HL-60/S4 (cell line): ENCODE measurements at regions not wholly inside any gene's neighbourhood (a gene's known extent, or its start where the extent isn't known, plus 50 kb on each side); places are given as distances from the start of the nearest gene placed in this dataset.
"Not testable (repeated sequence)": the region's sequence is repeated elsewhere in the genome, so short reads cannot be mapped to it uniquely, and the experiment has no call there.

ENCODE experiments used
- in situ Hi-C: fragments of 300-500 bp; cut with MboI; formaldehyde crosslinking; loops from 2 replicates; pipeline ENCODE4 v1.14.3; 2022; ENCODE audit warnings: low sequenced_read_pairs

DNA sequence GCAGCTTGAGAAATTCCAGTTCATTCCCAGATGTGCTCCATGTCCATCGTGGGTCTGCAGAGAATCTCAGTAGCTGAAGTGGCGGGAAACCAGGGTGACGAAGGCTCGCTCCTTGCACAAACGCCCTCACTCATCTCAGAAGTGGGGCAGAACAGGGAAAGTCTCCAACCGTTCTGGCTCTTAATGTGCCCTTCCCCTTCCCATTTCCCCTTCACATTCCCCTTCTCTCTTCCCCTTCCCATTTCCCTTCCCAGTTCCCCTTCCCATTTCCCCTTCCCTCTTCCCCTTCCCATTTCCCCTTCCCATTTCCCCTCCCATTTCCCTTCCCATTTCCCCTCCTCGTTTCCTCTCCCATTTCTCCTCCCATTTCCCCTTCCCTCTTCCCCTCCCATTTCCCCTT, 108.5 kb downstream of the OLFM1 start:
- in situ Hi-C loops = not testable (repeated sequence)

DNA sequence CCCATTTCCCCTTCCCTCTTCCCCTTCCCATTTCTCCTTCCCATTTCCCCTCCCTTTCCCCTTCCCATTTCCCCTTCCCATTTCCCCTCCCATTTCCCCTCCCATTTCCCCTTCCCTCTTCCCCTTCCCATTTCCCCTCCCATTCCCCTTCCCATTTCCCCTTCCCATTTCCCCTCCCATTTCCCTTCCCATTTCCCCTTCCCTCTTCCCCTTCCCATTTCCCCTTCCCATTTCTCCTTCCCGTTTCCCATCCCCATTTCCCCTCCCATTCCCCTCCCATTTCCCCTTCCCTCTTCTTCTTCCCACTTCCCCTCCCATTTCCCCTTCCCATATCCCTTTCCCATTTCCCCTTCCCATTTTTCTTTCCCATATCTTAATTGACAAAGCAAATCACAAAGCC, 109.0 kb downstream of the OLFM1 start:
- in situ Hi-C loops = no loop called here

DNA sequence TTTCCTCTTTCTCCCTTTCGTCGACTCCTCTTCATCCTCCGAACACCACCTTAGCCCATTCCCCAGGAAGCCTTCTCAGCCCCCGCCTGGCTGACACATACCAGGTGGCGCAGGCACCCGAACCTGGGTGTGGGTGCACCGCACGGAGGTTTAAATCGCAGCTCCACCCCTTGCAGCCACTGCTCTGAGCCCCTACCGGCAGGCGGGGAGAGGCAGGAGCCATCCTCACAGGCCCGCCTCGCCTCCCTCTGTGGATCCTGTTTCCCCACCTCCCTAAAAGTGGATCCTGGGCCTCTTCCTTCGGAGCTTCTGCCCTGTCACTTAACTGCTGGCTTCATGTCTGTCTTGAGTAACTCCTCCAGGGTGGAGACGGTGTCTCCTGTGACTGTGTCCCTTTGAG, 110.7 kb downstream of the OLFM1 start:
- in situ Hi-C loops = no loop called here

DNA sequence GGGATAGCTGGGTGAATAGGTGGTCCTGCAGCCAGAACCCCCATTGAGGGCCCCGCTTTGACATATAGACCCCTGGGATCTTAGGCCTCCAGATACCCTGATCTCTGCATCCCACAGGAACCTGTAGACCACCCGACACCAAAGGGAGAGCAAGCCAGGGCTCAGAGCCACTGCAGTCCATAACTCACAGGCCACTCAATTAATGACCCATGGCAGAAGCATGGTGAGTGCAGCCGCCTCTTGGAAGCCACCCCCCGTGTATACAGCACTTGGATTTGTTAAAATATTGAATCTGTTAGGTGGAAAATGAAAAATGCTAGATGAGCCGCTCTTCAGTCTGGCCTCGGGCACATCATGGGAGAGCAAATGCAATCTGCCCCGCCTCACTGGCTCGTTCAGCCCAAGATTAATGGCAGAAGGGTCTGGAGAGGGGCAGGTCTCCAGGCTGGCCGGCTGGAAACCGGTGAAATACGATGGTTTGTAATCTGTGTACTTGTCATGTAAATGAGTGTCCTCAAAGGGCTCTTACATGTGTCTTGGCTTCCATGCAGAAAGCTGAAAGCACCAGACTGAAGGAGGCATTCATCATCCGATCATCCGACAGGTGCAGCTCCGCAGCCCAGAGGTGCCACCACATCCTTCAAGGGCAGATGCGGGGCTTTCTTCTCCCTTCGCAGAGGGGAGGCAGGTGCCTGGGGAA, 111.3 kb downstream of the OLFM1 start:
- in situ Hi-C loops = no loop called here

DNA sequence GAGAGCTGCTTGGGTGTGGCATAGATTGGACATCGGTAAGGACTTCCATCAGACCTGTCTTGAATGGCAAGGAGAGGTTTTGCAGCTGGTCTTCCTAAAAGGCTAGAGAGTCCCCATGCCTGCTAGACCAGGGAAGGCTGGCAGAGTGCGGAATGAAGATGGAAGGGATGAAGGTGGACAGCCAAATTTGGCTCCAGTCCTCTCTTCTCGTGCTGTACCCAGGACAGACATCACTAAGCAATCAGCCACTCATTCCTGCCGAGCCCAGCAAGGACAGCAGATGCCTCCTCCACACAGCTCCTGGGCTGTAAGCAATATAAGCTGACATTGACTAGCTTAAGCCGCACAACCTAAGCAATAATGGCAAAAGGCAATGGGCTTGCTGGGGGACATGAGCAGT, 112.0 kb downstream of the OLFM1 start:
- in situ Hi-C loops = no loop called here

DNA sequence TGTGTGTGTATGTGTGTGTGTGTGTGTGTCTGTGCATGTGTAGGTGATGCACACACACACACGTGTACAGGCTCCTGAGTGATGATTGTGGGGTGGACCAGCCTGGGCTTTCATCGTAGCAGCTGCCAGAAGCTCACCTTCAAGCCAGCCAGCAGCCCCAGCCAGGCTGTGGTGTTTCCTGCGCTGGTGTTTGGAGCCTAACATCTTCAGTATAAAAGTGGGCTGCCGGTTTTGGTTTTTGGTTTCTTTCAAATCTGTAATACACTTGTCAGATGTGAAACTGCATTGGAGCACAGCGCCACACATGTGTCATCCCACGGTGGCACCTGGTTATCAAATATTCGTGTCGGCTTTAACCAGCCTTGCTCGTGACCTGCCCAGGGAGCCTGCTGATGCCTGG, 114.2 kb downstream of the OLFM1 start:
- in situ Hi-C loops = no loop called here

DNA sequence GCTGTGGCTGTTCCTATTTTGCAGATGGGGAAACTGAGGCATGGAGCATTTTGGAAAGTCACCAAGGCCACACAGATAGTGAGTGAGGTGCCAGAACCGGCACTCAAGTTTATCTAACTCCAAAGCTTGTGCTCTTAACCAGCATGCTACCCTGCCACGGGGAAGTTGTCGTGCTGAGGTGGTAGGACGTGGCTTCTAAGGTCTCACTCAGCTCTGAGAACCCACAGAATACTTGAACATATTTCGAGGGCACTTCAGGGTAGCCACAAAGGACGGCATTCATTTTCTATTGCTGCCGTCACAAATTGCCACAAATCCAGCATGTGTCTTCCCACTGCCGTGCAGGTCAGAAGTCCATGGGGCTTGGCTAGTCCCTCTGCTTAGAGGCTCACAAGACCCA, 116.7 kb downstream of the OLFM1 start:
- in situ Hi-C loops = no loop called here

DNA sequence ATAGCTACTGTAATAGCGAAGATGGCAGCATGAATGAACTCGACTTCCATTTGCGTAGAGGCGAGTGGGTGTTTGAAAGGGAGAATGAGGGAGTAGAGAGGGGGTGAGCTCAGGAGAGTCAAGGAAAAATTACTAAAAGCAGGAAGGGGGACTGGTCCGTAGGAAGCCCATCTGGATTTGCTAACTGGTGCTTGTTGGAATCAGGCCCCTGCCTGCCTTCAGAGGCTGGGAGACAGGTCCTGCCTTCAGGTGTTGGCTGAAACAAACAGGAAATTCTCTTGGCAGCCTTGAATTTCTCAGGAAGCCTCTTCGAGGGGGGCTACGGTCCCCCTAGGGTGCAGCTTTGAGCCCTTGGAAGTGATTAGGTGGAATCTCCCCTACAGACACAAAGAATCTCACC, 121.7 kb downstream of the OLFM1 start:
- in situ Hi-C loops = no loop called here

DNA sequence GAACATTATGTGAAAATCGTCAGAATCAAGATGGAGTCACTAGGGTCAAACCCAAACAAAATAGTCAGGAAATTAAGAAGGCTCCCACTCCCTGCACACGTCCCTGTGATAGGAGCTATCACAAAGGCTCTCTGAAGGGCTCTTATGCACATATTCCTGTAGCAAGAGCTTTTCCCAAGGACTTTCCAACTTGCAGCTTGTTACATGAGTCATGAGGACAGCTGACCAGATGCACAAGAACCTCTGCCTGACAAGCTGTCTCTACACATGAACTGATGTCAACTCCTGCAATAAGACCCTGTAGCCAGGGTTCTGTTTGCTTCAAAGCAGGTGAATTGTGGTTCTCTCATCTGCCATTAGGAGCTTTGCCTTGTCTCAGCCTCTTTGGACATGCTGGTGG, 122.4 kb downstream of the OLFM1 start:
- in situ Hi-C loops = no loop called here

DNA sequence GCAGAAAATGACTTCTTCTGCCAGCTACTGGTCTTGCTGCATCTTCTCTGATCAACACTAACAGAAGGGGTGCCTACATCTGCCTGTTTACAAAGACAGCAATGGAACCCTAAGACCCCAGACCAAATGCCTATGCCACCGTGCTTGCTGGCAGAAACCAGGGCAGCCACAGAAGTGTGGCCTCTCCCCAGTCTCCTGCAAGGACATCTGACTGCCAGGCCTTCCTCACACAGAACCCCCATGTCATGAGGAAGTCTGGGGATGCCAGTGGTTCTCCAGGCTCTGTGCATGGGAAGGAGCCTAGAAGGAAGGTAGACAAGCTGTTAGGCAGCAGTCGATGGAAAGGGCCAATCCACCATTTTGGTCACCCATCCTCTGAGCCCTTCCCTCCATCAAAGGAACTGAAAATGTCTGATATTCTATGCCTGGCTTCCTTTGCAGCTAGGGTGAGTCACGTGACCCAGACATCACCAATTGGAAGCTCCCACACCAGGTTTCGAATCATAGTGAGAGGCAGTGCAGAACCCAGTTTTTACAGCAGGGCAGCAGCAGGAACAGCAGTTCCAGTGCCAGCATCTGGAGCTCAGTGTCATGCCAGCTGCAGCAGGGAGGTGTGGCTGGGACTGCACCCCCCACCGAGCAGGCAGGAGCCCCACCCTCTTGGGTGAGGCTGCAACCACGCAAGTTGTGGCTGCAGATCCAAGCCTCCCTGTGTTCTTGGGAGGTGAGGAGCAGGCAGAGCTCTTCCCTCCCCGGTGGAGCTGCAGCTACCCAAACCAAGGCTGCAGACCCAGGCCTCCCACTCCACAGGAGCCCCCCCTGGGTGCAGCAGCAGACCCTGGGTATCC, 123.4 kb downstream of the OLFM1 start:
- in situ Hi-C loops = no loop called here

DNA sequence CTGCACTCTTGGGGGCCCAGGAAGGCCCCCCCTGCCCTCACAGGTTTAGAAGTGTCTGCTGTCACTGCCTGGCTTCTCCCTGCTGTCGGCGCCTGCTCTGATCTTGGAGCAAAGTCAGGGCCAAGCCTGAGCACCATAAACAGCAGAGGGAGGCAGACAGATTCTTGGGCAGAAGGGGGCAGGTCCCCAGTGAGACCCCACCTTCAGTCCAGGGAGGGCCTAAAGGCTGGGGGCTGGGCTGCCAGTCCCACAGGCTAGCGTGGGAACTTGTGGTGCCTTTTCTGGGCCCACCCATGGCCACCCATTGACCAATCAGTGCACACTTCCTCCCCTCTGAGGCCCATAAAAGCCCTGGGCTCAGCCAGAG, 124.0 kb downstream of the OLFM1 start:
- in situ Hi-C loops = no loop called here

DNA sequence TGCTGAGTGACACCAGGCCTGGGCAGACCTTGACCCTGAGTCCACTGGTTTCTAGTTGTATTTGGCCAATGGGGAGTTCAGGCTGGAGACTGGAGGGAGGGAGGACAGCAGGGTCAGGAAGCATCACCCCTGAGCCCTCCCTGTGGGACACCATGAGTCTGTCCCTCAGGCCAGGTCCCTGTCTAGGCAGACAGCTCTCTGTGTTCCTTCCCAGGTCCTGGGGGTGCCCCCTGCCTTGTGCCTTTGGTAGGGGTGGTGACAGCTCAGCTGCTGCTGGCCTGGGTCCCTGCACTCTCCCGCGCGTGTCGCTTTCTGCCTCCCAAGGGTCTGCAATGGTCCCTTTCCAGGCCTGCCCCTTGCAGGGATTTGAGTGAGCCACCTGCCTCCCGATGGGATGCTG, 125.5 kb downstream of the OLFM1 start:
- in situ Hi-C loops = no loop called here

DNA sequence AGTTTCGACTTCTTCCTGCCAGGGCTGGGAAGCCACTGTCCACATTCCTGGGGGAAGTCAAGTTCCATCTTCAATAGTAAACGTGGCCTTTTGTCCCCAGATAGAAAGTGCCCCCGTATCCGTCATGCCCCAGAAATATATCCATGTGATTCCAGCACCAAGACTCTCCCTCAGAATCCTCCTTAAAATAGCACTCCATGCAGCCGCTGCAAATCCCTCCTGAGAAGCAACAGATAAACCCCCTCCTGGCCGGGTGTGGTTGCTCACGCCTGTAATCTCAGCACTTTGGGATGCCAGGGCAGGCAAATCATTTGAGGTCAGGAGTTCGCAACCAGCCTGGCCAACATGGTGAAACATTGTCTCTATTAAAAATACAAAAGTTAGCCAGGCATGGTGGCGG, 126.1 kb downstream of the OLFM1 start:
- in situ Hi-C loops = no loop called here

DNA sequence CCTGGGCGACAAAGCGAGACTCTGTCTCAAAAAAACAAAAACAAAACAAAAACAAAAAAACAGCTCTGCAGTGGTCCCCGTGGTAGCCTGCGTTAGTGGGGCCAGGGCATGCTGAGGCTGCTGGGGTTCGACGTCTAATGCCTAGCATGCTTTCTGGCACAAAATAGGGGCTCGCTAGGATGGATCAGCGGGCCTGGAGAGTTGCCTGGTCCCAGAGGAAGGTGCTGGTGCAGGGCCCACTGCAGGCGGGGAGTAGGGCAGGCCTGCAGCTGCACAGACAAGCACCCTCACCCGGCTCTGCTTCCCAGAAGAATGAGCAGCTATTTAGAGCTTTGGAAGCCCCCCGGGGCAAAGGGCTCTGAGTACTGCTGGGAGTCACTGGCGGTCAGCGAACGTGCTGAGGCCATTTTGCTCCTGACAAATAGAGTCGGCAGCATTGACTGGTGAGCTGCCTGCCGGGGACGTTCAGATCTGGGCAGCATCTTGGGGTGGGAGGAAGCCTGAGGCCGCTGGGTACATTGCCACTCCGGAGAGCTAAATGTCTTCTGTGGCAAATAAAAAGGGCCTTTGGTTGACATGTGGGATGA, 126.7 kb downstream of the OLFM1 start:
- in situ Hi-C loops = no loop called here

DNA sequence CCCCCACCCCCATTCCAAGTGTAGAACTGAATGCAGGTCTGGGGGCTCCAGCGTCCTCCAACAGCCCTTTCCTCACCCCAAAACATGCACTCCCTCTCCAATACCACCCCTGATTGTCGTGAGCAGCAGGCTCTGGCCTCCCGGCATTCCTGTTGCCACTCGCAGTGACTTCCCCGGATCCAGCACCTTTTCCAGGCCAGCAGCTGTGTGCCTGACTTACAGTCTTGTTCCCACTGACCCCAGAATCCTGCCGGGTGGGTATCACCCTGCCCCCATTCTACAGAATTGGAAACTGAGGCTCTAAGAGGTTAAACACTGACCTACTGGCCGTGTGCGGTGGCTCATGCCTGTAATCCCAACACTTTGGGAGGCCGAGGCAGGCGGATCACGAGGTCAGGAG, 127.2 kb downstream of the OLFM1 start:
- in situ Hi-C loops = no loop called here

DNA sequence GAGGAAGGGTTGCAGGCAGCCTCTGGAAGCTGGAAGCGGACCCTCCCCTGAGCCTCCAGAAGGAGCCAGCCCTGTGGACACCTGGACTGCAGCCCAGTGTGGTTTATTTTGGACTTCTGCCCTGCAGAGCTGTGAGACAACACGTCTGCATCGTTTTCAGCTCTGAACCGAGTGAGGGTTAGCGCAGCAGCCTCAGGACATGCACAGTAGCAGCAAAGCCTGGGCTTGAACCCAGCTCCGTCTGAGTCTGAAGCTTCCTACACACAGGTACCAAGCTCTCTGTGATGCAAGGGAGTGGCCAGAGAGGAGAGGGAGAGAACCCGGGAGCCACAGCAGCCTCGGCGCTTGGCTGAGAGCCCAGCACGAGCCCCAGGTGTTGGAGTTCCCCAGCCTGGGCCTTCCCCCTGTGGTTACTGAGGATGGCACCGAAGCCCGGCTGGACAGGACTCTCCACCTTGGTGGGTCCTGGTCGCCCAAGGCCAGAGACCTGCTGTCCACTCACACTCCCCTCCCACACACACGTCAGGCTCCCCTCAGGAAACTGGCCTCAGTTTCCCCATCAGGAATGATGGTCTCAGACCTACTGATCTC, 128.2 kb downstream of the OLFM1 start:
- in situ Hi-C loops = no loop called here

DNA sequence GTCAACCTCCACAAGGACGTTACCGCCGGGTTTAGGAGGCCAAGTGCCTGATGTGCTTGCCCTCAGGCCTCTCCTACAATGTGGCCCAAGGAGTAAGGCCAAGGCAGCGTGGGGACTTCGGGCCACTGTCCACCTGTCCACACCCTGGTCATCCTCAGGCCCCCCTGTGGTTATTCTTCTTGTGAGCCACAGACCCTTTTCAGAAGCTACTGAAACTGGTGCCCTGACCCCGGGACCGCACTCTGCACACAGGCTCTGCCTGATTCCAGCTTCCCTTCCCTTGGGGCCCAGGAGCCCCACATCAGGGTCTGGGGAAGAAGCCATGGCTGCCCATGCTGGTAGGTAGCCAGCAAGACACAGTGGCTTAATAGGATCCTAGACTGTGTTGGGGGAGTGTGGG, 128.8 kb downstream of the OLFM1 start:
- in situ Hi-C loops = no loop called here

DNA sequence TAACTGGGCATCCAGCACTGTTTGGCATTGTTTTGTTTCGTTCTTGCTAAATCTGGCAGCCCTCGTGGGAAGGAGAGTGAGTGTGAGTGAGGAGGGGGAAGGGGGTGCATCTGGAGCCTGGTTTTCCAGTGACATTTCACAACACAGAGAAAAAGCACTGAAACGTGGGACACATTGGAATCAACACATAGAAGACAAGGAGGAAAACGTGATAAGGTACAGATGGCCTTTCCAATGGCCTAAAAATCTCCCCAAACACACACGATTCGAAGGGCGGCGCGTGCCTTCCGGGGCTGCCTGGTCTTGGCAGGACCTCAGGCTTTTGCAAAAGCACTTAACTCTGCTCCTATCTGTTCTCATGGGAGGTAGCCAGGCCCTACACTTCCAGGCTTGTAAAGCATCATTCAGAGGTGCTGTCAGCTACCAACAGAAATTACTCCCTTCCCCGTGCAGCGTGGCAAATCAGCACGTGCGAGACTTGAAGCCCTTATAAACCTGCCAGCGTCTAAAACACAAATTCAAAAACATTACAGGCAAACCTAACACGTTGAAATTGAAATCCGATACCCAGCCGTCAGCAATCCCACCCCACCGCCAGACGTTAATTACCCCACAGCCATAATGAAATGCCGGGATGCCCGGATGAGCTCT, 129.4 kb downstream of the OLFM1 start:
- in situ Hi-C loops = no loop called here

DNA sequence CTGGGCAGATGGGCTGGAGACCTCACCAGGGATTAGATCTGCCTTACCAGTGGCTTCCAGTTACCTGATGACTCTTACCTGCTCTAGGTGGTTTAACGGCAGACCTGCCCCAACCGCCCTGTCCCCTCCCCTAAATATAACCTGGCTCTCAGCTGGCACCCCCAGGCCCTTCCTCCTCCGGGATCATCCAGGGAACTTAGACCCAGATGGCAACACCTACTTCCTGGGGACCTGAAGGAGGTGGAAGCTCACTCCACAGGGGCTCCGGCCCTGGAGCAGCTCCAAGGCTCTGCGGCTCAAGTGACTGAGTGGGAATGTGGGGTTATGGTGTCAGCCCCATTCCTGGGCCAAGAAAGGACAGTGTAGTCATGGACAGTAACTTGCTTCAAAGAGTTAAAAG, 130.4 kb downstream of the OLFM1 start:
- in situ Hi-C loops = no loop called here

DNA sequence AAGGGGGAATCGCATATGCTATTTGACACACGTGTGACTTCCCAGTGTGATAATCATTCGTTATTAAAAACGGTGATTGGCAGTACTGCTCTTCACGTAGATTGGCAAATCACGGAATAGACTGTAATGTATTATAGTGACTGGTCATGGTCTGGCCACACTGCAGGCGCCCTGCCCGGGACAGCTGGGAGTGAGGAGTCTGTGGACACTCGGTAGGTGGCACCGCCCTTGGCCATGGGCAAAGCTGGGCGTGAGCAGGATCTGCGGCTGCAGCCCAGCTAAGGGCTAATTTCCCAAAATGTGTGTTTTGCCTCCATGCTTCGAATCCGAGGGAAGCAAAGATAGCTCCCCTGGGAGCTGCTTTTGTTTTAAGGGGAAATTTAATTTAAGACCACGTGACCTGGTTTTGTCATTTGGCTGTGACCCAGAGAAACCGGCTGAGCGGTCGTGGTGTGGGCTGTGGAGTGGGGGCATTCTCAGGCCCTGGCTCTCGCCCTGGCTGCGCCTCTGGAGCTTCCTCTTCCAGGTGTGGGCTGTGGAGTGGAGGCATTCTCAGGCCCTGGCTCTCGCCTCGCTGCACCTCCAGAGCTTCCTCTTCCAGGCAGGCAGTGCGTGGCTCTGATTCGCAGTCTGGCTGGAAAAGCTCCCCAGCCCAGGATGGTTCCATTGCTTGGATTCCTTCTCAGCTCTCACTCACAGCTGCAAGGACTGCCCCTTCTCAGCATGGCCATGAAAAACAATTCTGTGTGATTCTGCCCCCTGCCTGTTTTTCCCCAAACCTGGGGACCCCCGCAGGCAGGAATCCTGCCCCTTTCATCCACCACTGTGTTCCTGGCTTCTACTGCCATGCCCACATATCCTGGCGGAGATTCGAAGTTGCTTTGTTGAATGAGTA, 131.1 kb downstream of the OLFM1 start:
- in situ Hi-C loops = no loop called here
